ENCODE measurements at regions not wholly inside any gene's neighbourhood (a gene's known extent, or its start where the extent isn't known, plus 50 kb on each side); places are given as distances from the start of the nearest gene placed in this dataset.

GRCh38 chr3:17969244-17969643, 226.8 kb upstream of the TBC1D5 start:
- H4K5ac ChIP-seq (ENCODE audit: insufficient read length, low read depth, low read length): no peak overlapping the region
- POLR2A ChIA-PET (ENCODE audit: partially characterized antibody): no interaction called here
- WGBS, 2 experiments (ENCODE audit: extremely low coverage in 1 of 2, insufficient coverage in 1 of 2, insufficient read length in 1 of 2, insufficient replicate concordance in 2 of 2, low coverage in 1 of 2, low lambda C conversion rate in 2 of 2, missing lambda C conversion rate in 1 of 2): 100% methylated on average over 3 of the region's 3 CpGs; no CpG with 5 or more reads in 1 of the 2 experiments
- no peak for DNase-seq (ENCODE audit: low read depth in 1 of 2, low spot score in 2 of 2)
- no peaks in the 10 kb centered on the region for H3K79me2 ChIP-seq (ENCODE audit: control insufficient read depth in 1 of 2, insufficient read depth in 2 of 2, low read length in 2 of 2)
- H3K36me3 ChIP-seq (ENCODE audit: control insufficient read depth in 2 of 4, insufficient read depth in 4 of 4, low read length in 3 of 4): no peaks in the 10 kb centered on the region
- no peaks in the 10 kb centered on the region for H3K27me3 ChIP-seq (replicated peaks in 1 of 4; ENCODE audit: control insufficient read depth in 3 of 4, extremely low read depth in 1 of 4, insufficient read depth in 3 of 4, low read length in 3 of 4)
- peaks cover 0 to 2% of the 10 kb centered on the region in 2 experiments for H4K20me1 ChIP-seq (replicated peaks in 1 of 2; ENCODE audit: control insufficient read depth in 1 of 2, insufficient read depth in 2 of 2, low read length in 2 of 2)
- no peak overlapping the region for H4K8ac ChIP-seq (ENCODE audit: extremely low read depth, insufficient read depth, low read length)
- H3K27ac ChIP-seq (ENCODE audit: low read depth, low read length): no peak overlapping the region
- no peak overlapping the region for H3K14ac ChIP-seq (ENCODE audit: insufficient read length)
- H3K4ac ChIP-seq (replicated peaks; ENCODE audit: insufficient read length, low read depth, low read length): no peak overlapping the region
- H3K23me2 ChIP-seq (ENCODE audit: low read depth, low read length): peaks cover 2% of the 10 kb centered on the region; the same call in 1 of the 2 replicates
- H3K4me3 ChIP-seq (ENCODE audit: extremely low read depth in 1 of 4, insufficient read depth in 2 of 4, low read depth in 3 of 4, low read length in 4 of 4): no peak overlapping the region
- H2BK15ac ChIP-seq (ENCODE audit: low read length): no peak overlapping the region
- no peak for FAIRE-seq
- no peak overlapping the region for H2BK5ac ChIP-seq (ENCODE audit: low read depth, low read length)
- H4K91ac ChIP-seq (replicated peaks; ENCODE audit: insufficient read length, low read length): no peak overlapping the region
- no peak overlapping the region for H3K23ac ChIP-seq (ENCODE audit: insufficient read length)
- no peak overlapping the region for H2BK20ac ChIP-seq (ENCODE audit: low read length)
- H3K4me2 ChIP-seq (ENCODE audit: insufficient read depth in 1 of 2, low read depth in 2 of 2, low read length in 2 of 2): no peak overlapping the region
- peaks cover 0 to 2% (median under 1%) of the 10 kb centered on the region in 4 experiments; a peak in 2 of 7 replicates for H3K4me1 ChIP-seq (replicated peaks in 1 of 4; ENCODE audit: control insufficient read depth in 3 of 4, insufficient read depth in 4 of 4, low read length in 3 of 4)
- no peak overlapping the region for H3K56ac ChIP-seq (replicated peaks; ENCODE audit: insufficient read length, low read depth, low read length)
- H3K18ac ChIP-seq (ENCODE audit: extremely low read depth, low read length): no peak overlapping the region
- H3K9ac ChIP-seq (replicated peaks in 1 of 4; ENCODE audit: extremely low read depth in 1 of 4, low read depth in 3 of 4, low read length in 3 of 4): no peak overlapping the region
- H2AFZ ChIP-seq (ENCODE audit: low read length): no peak overlapping the region
- no peak overlapping the region for H2BK120ac ChIP-seq (replicated peaks; ENCODE audit: low read depth, low read length)
- no peaks in the 10 kb centered on the region for H3K79me1 ChIP-seq (ENCODE audit: low read depth, low read length)
- no peaks in the 10 kb centered on the region for H3K9me3 ChIP-seq (ENCODE audit: insufficient read depth in 2 of 2, low read depth in 1 of 2, low read length in 1 of 2)
- CTCF ChIA-PET (ENCODE audit: partially characterized antibody): interaction anchor here (0.6 to 1.0 kb wide), 3 partner anchors 74 to 244 kb away, joined by 3 to 4 read pairs (median 3); no protein-coding TSS in a partner anchor
- no peak overlapping the region for H2BK12ac ChIP-seq (ENCODE audit: low read depth, low read length)
- no peak overlapping the region for H2AK5ac ChIP-seq (ENCODE audit: low read depth, low read length)
- TF ChIP-seq ATF2 (IDR thresholded peaks at IDR 0.05; ENCODE audit: low read length): no peak
- no peak for TF ChIP-seq HDAC2 (IDR thresholded peaks at IDR 0.05; ENCODE audit: borderline replicate concordance in 1 of 2, low read depth in 2 of 2, low read length in 2 of 2)
- no peak for TF ChIP-seq SP1 (IDR thresholded peaks at IDR 0.05; ENCODE audit: low read depth, low read length)
- TF ChIP-seq CHD1 (IDR thresholded peaks at IDR 0.05; ENCODE audit: low read depth, low read length): no peak
- TF ChIP-seq TEAD4 (IDR thresholded peaks at IDR 0.05; ENCODE audit: low read depth, low read length): no peak
- no peak for TF ChIP-seq JUND (IDR thresholded peaks at IDR 0.05; ENCODE audit: low read length)
- no peak for TF ChIP-seq TAF7 (optimal IDR thresholded peaks at IDR 0.05; ENCODE audit: borderline replicate concordance, low read depth, low read length)
- TF ChIP-seq SIN3A (conservative IDR thresholded peaks at IDR 0.05 in 1 of 2, IDR thresholded peaks at IDR 0.05 in 1 of 2; ENCODE audit: low read depth in 1 of 2, low read length in 2 of 2): no peak
- no peak for TF ChIP-seq CREB1 (IDR thresholded peaks at IDR 0.05)
- TF ChIP-seq SIRT6 (IDR thresholded peaks at IDR 0.05; ENCODE audit: low read length): no peak
- no peak for TF ChIP-seq RXRA (IDR thresholded peaks at IDR 0.05; ENCODE audit: insufficient read depth, low read depth, low read length)
- no peak for TF ChIP-seq MAFK (IDR thresholded peaks at IDR 0.05; ENCODE audit: low read depth, low read length)
- TF ChIP-seq JUN (IDR thresholded peaks at IDR 0.05; ENCODE audit: low read depth, low read length): no peak
- no peak for TF ChIP-seq RBBP5 (IDR thresholded peaks at IDR 0.05; ENCODE audit: borderline replicate concordance, low read depth, low read length)

Data from H1 (cell line).